Endodermal cell (in vitro differentiated cells): ENCODE measurements at regions not wholly inside any gene's neighbourhood (a gene's known extent, or its start where the extent isn't known, plus 50 kb on each side); places are given as distances from the start of the nearest gene placed in this dataset.

Experiments used
- DNase-seq: peaks from one replicate; pipeline ENCODE4 v3.0.0-alpha.2; 2017
- H3K27ac ChIP-seq: 2 replicates; pipeline ENCODE4 v1.5.1; 2013; ENCODE audit warnings: mild to moderate bottlenecking, low read depth, low read length, moderate library complexity
- H3K27me3 ChIP-seq: 2 replicates; pipeline ENCODE4 v1.6.1; 2013; ENCODE audit warnings: mild to moderate bottlenecking, low read length, moderate library complexity; ENCODE audit not compliant: insufficient read depth, control insufficient read depth, poor library complexity, severe bottlenecking
- H3K36me3 ChIP-seq: 2 replicates; pipeline ENCODE4 v1.7.0; 2013; ENCODE audit warnings: mild to moderate bottlenecking, low read length, moderate library complexity; ENCODE audit not compliant: control insufficient read depth, insufficient read depth
- H3K4me1 ChIP-seq: one replicate; pipeline ENCODE4 v1.7.0; 2013; ENCODE audit warnings: low read length; ENCODE audit not compliant: control insufficient read depth, insufficient read depth
- H3K4me3 ChIP-seq: 2 replicates; pipeline ENCODE4 v1.5.1; 2013; ENCODE audit warnings: mild to moderate bottlenecking, low read length, moderate library complexity
- H3K9ac ChIP-seq: 2 replicates; pipeline ENCODE4 v1.6.1; 2013; ENCODE audit warnings: mild to moderate bottlenecking, low read length, moderate library complexity; ENCODE audit not compliant: poor library complexity, severe bottlenecking; ENCODE audit errors: extremely low read depth
- H3K9me3 ChIP-seq: 2 replicates; pipeline ENCODE4 v1.6.1; 2013; ENCODE audit warnings: mild to moderate bottlenecking, low read length, moderate library complexity; ENCODE audit not compliant: control insufficient read depth
- H3K27ac Mint-ChIP-seq: 2 replicates; pipeline ENCODE4 v1.8.0; 2020; ENCODE audit warnings: mixed read lengths
- H3K27me3 Mint-ChIP-seq: 2 replicates; pipeline ENCODE4 v1.8.0; 2021; ENCODE audit warnings: mild to moderate bottlenecking, mixed read lengths; ENCODE audit not compliant: insufficient read depth
- H3K36me3 Mint-ChIP-seq: 2 replicates; pipeline ENCODE4 v1.8.0; 2020; ENCODE audit warnings: low read depth, mixed read lengths
- H3K4me1 Mint-ChIP-seq: 2 replicates; pipeline ENCODE4 v1.8.0; 2020; ENCODE audit warnings: mixed read lengths
- H3K4me3 Mint-ChIP-seq: 2 replicates; pipeline ENCODE4 v1.8.0; 2020; ENCODE audit warnings: mild to moderate bottlenecking, moderate library complexity, mixed read lengths
- H3K9me3 Mint-ChIP-seq: 2 replicates; pipeline ENCODE4 v1.8.0; 2020; ENCODE audit warnings: mild to moderate bottlenecking, mixed read lengths
- CTCF ChIP-seq: fragments of 200-600 bp; sonication (generic); conservative IDR thresholded peaks from 2 replicates; pipeline ENCODE4 v1.5.0; 2021; ENCODE audit warnings: antibody characterized with exemption, mild to moderate bottlenecking
- WGBS, 2 experiments: methylation state at CpG; one replicate each; pipeline versions ENCODE4 v1.1.5 to v1.1.7; 2013; ENCODE audit warnings: missing lambda C conversion rate in 2 of 2, mixed read lengths in 1 of 2; ENCODE audit not compliant: insufficient coverage in 1 of 2, insufficient read length in 1 of 2; 5-methylcytosine and 5-hydroxymethylcytosine counted together

- no peak overlapping the region for H3K27ac Mint-ChIP-seq
- WGBS, 2 experiments: 93 to 95% methylated on average over 3 of the region's 3 CpGs
- H3K4me1 Mint-ChIP-seq: peaks cover 13% of the 10 kb centered on the region
- Histone ChIP-seq H3K4me3 (no peak overlapping the region), H3K36me3 (no peaks in the 10 kb centered on the region), H3K4me1 (no peaks in the 10 kb centered on the region), H3K9me3 (no peaks in the 10 kb centered on the region), H3K9ac (no peak overlapping the region), H3K27ac (no peak overlapping the region), H3K27me3 (peaks cover 36% of the 10 kb centered on the region)
- H3K27me3 Mint-ChIP-seq: peaks cover 30% of the 10 kb centered on the region
- no peak for TF ChIP-seq CTCF
- peak; percentile 11 for DNase-seq
- no peaks in the 10 kb centered on the region for H3K36me3 Mint-ChIP-seq
- H3K4me3 Mint-ChIP-seq: no peak overlapping the region
- H3K9me3 Mint-ChIP-seq: no peaks in the 10 kb centered on the region
Measured at GRCh38 chr10:117788911-117789310, 246.4 kb downstream of the EMX2 start.

- H3K27me3 ChIP-seq: peaks cover 46% of the 10 kb centered on the region
- no peak overlapping the region for H3K27ac Mint-ChIP-seq
- no peaks in the 10 kb centered on the region for H3K9me3 Mint-ChIP-seq
- H3K36me3 Mint-ChIP-seq: no peaks in the 10 kb centered on the region
- H3K27me3 Mint-ChIP-seq: peaks cover 40% of the 10 kb centered on the region
- TF ChIP-seq CTCF: no peak
- no peak overlapping the region for H3K9ac ChIP-seq
- H3K9me3 ChIP-seq: no peaks in the 10 kb centered on the region
- H3K4me1 ChIP-seq: peaks cover 3% of the 10 kb centered on the region
- no peak for DNase-seq
- no peak overlapping the region for H3K4me3 Mint-ChIP-seq
- no peak overlapping the region for H3K4me3 ChIP-seq
- WGBS, 2 experiments: 89 to 95% methylated on average over 4 of the region's 4 CpGs
- no peak overlapping the region for H3K27ac ChIP-seq
- H3K36me3 ChIP-seq: no peaks in the 10 kb centered on the region
- H3K4me1 Mint-ChIP-seq: peaks cover 13% of the 10 kb centered on the region
Measured at GRCh38 chr10:117790179-117790578, 247.6 kb downstream of the EMX2 start.

- H3K27me3 ChIP-seq: peaks cover 49% of the 10 kb centered on the region
- 89 to 94% methylated on average over 4 to 7 of the region's 7 CpGs for WGBS, 2 experiments
- Mint-ChIP-seq H3K27me3 (peaks cover 41% of the 10 kb centered on the region), H3K4me1 (peaks cover 13% of the 10 kb centered on the region), H3K9me3 (no peaks in the 10 kb centered on the region), H3K27ac (no peak overlapping the region), H3K4me3 (no peak overlapping the region), H3K36me3 (no peaks in the 10 kb centered on the region)
- H3K4me3 ChIP-seq: no peak overlapping the region
- peaks cover 3% of the 10 kb centered on the region for H3K4me1 ChIP-seq
- no peak overlapping the region for H3K27ac ChIP-seq
- H3K36me3 ChIP-seq: no peaks in the 10 kb centered on the region
- no peak for TF ChIP-seq CTCF
- DNase-seq: peak; percentile 31
- H3K9me3 ChIP-seq: no peaks in the 10 kb centered on the region
- H3K9ac ChIP-seq: no peak overlapping the region
Measured at GRCh38 chr10:117790621-117791020, 248.1 kb downstream of the EMX2 start.
